GM23338 (cell line): ENCODE measurements at regions not wholly inside any gene's neighbourhood (a gene's known extent, or its start where the extent isn't known, plus 50 kb on each side); places are given as distances from the start of the nearest gene placed in this dataset.
"Not testable (repeated sequence)": the region's sequence is repeated elsewhere in the genome, so short reads cannot be mapped to it uniquely, and the experiment has no call there.

Experiments used
- ATAC-seq: fragments of 200-7000 bp; cut with Tn5 transposase; 3 replicates; pipeline ENCODE4 v1.9.1; 2020
- DNase-seq: peaks from one replicate; pipeline ENCODE4 v3.0.0-alpha.2; 2015; ENCODE audit warnings: low spot score
- H2AFZ ChIP-seq: fragments of 200-600 bp; sonication (generic); 2 replicates; pipeline ENCODE4 v1.8.0; 2016; ENCODE audit warnings: antibody characterized with exemption, mild to moderate bottlenecking, moderate library complexity
- H3F3A ChIP-seq: fragments of 200-600 bp; sonication (generic); replicated peaks from 2 replicates; pipeline ENCODE4 v1.8.0; 2017; ENCODE audit warnings: antibody characterized with exemption, mixed run types, low read depth
- H3K27ac ChIP-seq: fragments of 200-600 bp; sonication (generic); 2 replicates; pipeline ENCODE4 v1.6.1; 2016; ENCODE audit warnings: low read depth
- H3K27me3 ChIP-seq: fragments of 200-600 bp; sonication (generic); 2 replicates; pipeline ENCODE4 v1.8.0; 2016; ENCODE audit warnings: mild to moderate bottlenecking, mixed run types, moderate library complexity; ENCODE audit not compliant: insufficient read depth
- H3K36me3 ChIP-seq: fragments of 200-600 bp; sonication (generic); 2 replicates; pipeline ENCODE4 v1.8.0; 2016; ENCODE audit warnings: mild to moderate bottlenecking; ENCODE audit not compliant: insufficient read depth
- H3K4me1 ChIP-seq: fragments of 200-600 bp; sonication (generic); 2 replicates; pipeline ENCODE4 v1.8.0; 2016; ENCODE audit warnings: mild to moderate bottlenecking, moderate library complexity; ENCODE audit not compliant: insufficient read depth
- H3K4me2 ChIP-seq: fragments of 200-600 bp; sonication (generic); 2 replicates; pipeline ENCODE4 v1.7.1; 2017; ENCODE audit warnings: mixed run types
- H3K4me3 ChIP-seq: fragments of 200-600 bp; sonication (generic); 2 replicates; pipeline ENCODE4 v1.6.1; 2016; ENCODE audit warnings: mixed run types
- H3K79me2 ChIP-seq: fragments of 200-600 bp; sonication (generic); replicated peaks from 2 replicates; pipeline ENCODE4 v1.8.0; 2017; ENCODE audit warnings: mild to moderate bottlenecking; ENCODE audit not compliant: insufficient read depth
- H3K9me2 ChIP-seq: fragments of 200-600 bp; sonication (generic); 2 replicates; pipeline ENCODE4 v1.8.0; 2017; ENCODE audit not compliant: insufficient read depth
- H4K20me1 ChIP-seq: fragments of 200-600 bp; sonication (generic); replicated peaks from 2 replicates; pipeline ENCODE4 v1.8.0; 2017; ENCODE audit warnings: mild to moderate bottlenecking; ENCODE audit not compliant: insufficient read depth
- H3K27ac Mint-ChIP-seq: 2 replicates; pipeline ENCODE4 v1.8.0; 2020; ENCODE audit warnings: inconsistent platforms, mild to moderate bottlenecking, moderate library complexity, mixed read lengths
- H3K27me3 Mint-ChIP-seq: 3 replicates; pipeline ENCODE4 v1.8.0; 2022; ENCODE audit warnings: low read depth, mild to moderate bottlenecking, moderate library complexity, mixed read lengths, inconsistent platforms; ENCODE audit not compliant: insufficient read depth, poor library complexity
- H3K36me3 Mint-ChIP-seq: 3 replicates; pipeline ENCODE4 v1.8.0; 2021; ENCODE audit warnings: low read depth, mild to moderate bottlenecking, inconsistent platforms, moderate library complexity, mixed read lengths
- H3K4me1 Mint-ChIP-seq: 3 replicates; pipeline ENCODE4 v1.8.0; 2020; ENCODE audit warnings: mild to moderate bottlenecking, inconsistent platforms, mixed read lengths
- H3K4me3 Mint-ChIP-seq: 3 replicates; pipeline ENCODE4 v1.8.0; 2021; ENCODE audit warnings: moderate library complexity, mild to moderate bottlenecking, inconsistent platforms, mixed read lengths
- H3K9me3 Mint-ChIP-seq: 3 replicates; pipeline ENCODE4 v1.8.0; 2020; ENCODE audit warnings: moderate library complexity, mild to moderate bottlenecking, inconsistent platforms, mixed read lengths
- CREB1 ChIP-seq: fragments of 250-450 bp; sonication (Bioruptor Pico); IDR thresholded peaks from 2 replicates; pipeline ENCODE4 v1.5.0; 2020; ENCODE audit warnings: low read depth, mild to moderate bottlenecking, moderate library complexity
- CTCF ChIP-seq, 2 experiments: fragments of 200-600 bp in 1 of 2; sonication (generic) in 1 of 2; conservative IDR thresholded peaks; 2 replicates each; pipeline versions ENCODE4 v1.5.1 to v1.6.1; 2016 to 2017; ENCODE audit warnings: antibody characterized with exemption in 2 of 2, low read depth in 2 of 2, mild to moderate bottlenecking in 2 of 2, moderate library complexity in 1 of 2
- ETS1 ChIP-seq: IDR thresholded peaks from 2 replicates; pipeline ENCODE4 v1.6.1; 2016; ENCODE audit warnings: antibody characterized with exemption
- EZH2 ChIP-seq: fragments of 200-600 bp; sonication (generic); IDR thresholded peaks from one replicate; pipeline ENCODE4 v1.8.0; 2017; ENCODE audit warnings: antibody characterized with exemption, mild to moderate bottlenecking, low read depth; ENCODE audit not compliant: unreplicated experiment
- EZH2phosphoT487 ChIP-seq: fragments of 200-600 bp; sonication (generic); IDR thresholded peaks from one replicate; pipeline ENCODE4 v1.8.1; 2018; ENCODE audit warnings: antibody characterized with exemption; ENCODE audit not compliant: unreplicated experiment
- JUNB ChIP-seq: IDR thresholded peaks from one replicate; pipeline ENCODE4 v1.6.1; 2016; ENCODE audit warnings: antibody characterized with exemption; ENCODE audit not compliant: unreplicated experiment
- NANOG ChIP-seq: IDR thresholded peaks from 2 replicates; pipeline ENCODE4 v1.6.1; 2016; ENCODE audit warnings: antibody characterized with exemption, borderline replicate concordance
- POLR2AphosphoS5 ChIP-seq: IDR thresholded peaks from 2 replicates; pipeline ENCODE4 v1.6.1; 2016; ENCODE audit warnings: antibody characterized with exemption, low read depth
- REST ChIP-seq: IDR thresholded peaks from one replicate; pipeline ENCODE4 v1.6.1; 2018; ENCODE audit warnings: antibody characterized with exemption; ENCODE audit not compliant: unreplicated experiment
- STAT1 ChIP-seq: IDR thresholded peaks from one replicate; pipeline ENCODE4 v1.6.1; 2016; ENCODE audit warnings: antibody characterized with exemption; ENCODE audit not compliant: unreplicated experiment
- ZNF462 ChIP-seq: fragments of 250-450 bp; sonication (Bioruptor Pico); IDR thresholded peaks from 2 replicates; pipeline ENCODE4 v1.5.0; 2020; ENCODE audit warnings: mild to moderate bottlenecking, moderate library complexity

- not testable (repeated sequence) for H3K9me2 ChIP-seq, H3K36me3 Mint-ChIP-seq, H3F3A ChIP-seq, DNase-seq, H3K4me3 Mint-ChIP-seq, H3K27me3 Mint-ChIP-seq, H3K4me1 Mint-ChIP-seq, H3K4me3 ChIP-seq, H3K36me3 ChIP-seq, ATAC-seq, H3K27ac ChIP-seq, H3K27ac Mint-ChIP-seq, H3K27me3 ChIP-seq, H3K79me2 ChIP-seq, H3K4me1 ChIP-seq, H3K4me2 ChIP-seq, H4K20me1 ChIP-seq, H3K9me3 Mint-ChIP-seq, H2AFZ ChIP-seq
Measured at GRCh38 chr18:52257417-52257816, 82.6 kb upstream of the DCC start.

- no peak overlapping the region for H2AFZ ChIP-seq
- H3K4me1 ChIP-seq = no peaks in the 10 kb centered on the region
- no peaks in the 10 kb centered on the region for H3K27me3 ChIP-seq
- H3K27ac ChIP-seq = no peak overlapping the region
- Mint-ChIP-seq H3K27ac (no peak overlapping the region), H3K36me3 (no peaks in the 10 kb centered on the region), H3K27me3 (no peaks in the 10 kb centered on the region), H3K4me1 (no peaks in the 10 kb centered on the region; the same call in 2 of the 3 replicates), H3K4me3 (no peak overlapping the region), H3K9me3 (no peaks in the 10 kb centered on the region)
- no peaks in the 10 kb centered on the region for H3K9me2 ChIP-seq
- no peaks in the 10 kb centered on the region for H3K36me3 ChIP-seq
- DNase-seq = no peak
- no peaks in the 10 kb centered on the region for H3K79me2 ChIP-seq
- no peak overlapping the region for H3K4me3 ChIP-seq
- no peaks in the 10 kb centered on the region for H3F3A ChIP-seq
- no peaks in the 10 kb centered on the region for H4K20me1 ChIP-seq
- no peak for ATAC-seq
- H3K4me2 ChIP-seq = no peak overlapping the region
- TF ChIP-seq ZNF462 (no peak), REST (no peak), CREB1 (CRISPR knock-in tag) (no peak), STAT1 (no peak), ETS1 (no peak), EZH2 (no peak), CTCF (conservative IDR thresholded peaks at IDR 0.05; ENCODE audit: low read depth in 2 of 2) (no peak), NANOG (no peak), EZH2phosphoT487 (no peak), JUNB (no peak), POLR2AphosphoS5 (no peak)
Measured at GRCh38 chr18:52275817-52276216, 64.2 kb upstream of the DCC start.
